GM19397 (cell line): ENCODE measurements at regions not wholly inside any gene's neighbourhood (a gene's known extent, or its start where the extent isn't known, plus 50 kb on each side); places are given as distances from the start of the nearest gene placed in this dataset.

Experiments used
- ATAC-seq: cut with Tn5 transposase; IDR thresholded peaks from one replicate; pipeline ENCODE4 v1.9.1; 2021; ENCODE audit warnings: mild to moderate bottlenecking, moderate library complexity; ENCODE audit not compliant: unreplicated experiment

DNA sequence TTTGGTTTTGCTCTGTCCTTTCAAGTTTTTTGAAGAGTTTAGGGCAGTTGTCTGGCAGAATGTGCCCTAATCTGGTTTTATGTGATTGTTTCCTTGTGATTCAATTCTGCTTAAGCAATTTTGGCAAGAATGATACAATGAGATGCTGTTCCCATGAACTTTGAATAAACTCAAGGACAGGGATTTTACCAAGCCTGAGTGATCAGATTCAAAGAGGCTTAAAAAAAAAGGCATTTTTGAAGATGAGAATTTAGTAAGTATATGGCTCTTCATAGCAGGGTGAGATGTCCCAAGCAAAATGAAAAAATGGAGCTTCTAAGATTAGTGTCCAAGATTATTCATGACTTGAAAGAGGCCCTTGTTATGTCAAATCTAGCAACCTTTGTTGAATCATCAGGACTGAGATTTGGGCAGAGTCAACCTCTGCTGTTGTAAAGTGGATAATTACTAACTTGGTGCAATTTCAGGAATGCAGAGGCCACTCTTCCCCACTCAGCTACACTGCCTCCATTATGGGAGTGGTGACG lies 180.6 kb upstream of the NUDT4 start:
- ATAC-seq, result no peak

DNA sequence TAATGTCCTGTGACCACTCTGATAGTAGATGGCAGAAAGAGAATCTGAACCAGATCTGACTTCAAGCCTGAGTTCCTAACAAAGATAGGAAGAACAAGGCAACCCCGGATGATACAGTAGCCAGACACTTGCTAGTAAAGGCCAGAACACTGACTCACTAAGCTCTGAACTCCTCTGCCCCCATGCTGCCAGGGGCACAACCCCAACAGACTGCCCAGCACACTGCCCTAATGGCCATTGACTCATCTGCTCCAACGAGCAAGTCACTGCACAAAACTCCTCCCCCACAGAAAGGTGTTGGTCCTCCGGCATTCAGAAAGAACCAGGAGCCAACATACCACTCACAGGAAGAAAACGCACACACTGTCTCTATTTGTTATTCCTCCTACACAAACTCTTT lies 179.6 kb upstream of the NUDT4 start:
- no peak for ATAC-seq

DNA sequence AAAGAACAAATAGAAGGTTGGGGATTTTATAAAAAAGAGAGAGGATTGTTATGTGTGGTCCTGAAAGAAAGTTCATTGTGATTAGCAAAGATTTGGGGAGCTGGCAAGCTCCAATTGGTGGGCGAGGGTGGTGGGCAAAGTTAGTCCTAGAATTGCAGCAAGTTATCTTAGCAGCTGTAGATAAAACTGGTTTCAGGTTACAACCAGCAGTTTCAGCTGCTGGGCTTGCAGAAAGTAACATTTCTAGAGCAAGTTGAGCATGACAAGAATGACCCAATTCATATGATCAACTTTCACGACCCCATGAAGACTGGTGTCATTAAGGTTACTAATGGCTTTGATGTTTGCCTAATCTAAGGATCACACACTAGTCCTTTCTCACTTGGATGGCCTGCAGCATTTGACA lies 177.9 kb upstream of the NUDT4 start:
- no peak for ATAC-seq

DNA sequence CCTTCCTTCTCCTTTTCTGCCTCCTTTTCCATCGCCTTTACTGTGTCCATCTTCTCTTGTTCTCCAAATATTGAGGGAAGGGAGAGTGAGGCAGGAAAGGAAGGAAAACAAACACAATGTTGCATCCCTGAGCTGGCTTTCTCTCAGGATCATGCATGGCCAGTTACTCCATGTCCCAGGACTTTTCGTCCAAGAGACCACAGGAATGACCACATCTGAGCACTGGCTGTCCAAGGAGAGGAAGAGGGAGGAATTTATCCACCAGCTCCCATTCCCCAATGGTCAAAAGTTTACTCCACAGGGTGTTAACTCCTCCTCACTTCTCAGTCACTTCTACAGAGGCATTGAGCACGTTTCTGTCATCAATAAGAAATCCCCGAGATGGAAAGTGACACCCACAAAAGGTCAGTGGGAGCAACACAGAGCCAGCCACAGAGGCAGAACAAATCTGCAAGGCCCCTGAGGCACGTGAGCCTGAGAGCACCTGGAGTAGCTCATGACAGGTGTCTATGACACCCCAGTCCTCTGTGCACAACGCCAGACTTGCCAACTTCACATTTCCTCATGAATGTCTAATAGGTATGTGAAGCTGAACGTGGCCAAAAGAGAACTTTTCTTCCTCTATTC lies 177.3 kb upstream of the NUDT4 start:
- ATAC-seq, result no peak

DNA sequence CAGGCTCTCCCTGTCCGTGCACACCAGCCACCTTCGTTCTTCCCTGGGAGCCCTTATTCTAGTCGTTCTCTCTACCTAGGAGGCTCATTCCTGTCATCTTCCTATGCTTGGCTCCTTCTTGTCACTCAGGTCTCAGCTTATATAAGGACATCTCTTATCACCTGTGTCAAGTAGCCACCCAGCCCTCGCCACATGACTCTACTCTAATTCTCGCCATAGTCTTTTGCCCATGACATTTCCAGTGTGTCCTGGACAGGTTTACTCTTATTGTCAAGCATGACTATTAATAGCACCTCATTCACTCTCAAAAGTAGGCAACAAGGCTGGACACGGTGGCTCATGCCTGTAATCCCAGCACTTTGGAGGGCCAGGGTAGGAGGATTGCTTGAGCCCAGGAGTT lies 175.7 kb upstream of the NUDT4 start:
- ATAC-seq, result no peak

DNA sequence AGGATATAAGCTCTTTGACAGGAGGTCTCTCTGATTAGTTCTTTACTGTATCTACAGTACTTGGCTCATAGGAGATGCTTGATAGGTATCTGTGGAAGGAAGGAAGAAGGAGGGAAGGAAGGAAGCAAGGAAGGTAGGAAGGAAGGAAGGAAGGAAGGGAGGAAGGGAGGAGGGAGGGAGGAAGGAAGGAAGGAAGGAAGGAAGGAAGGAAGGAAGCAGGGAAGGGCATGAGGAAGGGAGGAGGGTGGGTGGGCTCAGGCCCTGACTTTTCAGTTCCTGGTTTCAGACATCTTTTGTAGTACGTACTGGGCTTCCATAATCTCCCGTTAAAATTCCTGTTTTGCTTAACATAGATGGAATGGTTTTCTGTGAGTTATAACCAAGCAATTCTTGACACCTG lies 175.0 kb upstream of the NUDT4 start:
- ATAC-seq, result no peak

DNA sequence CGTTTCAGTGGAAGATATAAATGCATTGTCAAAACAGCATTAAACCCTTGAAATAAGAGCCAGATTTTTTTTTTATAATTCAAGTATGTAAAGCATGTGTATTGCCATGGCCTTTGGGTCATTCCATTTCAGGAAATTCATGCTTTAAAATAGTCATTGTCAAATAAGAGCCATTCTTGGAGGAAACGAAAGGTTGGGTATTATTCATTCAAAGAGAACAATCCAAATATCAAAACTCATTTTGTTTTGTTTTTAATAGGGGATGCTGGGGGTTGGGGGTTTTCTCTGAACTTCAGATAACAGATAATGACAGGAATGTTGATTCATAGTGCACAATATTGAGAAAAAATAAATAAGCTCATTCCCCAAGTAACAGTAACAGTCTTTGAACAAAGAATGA lies 174.4 kb upstream of the NUDT4 start:
- ATAC-seq, result no peak

DNA sequence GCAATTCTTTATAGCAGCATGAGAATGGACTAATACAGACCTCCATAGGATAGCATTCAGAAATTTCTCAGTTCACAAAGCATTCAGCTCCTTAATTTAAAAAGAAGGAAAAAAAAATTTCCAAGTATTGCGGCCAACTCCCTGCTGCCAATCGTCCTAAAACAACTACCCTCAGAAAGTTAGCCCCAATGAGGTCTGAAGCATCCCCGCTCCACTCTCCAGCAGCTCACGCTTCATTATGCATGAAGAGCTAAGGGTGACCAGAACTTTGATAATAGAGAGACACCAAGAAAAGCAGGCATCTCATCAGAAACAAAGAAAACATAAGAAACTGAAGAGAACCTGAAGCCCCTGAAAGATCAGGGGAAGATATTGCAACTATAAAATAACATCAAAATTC lies 172.8 kb upstream of the NUDT4 start:
- no peak for ATAC-seq

DNA sequence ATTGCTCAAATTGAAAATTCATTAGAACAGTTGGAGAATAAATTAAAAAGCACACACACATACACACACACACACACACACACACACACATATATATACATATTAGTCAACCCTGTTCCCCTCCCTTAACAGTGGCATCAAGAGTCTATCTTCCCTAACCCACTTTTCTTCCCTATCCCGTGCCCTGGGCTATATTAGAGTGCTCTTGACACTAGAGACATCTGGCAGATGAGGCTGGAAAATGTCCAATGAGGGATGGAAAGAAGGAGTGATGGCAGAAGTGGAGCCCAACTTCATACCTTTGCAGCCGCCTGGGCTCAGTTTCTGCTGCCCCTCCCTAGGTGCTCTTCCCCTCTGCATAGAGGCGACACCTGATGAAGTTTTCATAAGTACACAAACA lies 172.4 kb upstream of the NUDT4 start:
- ATAC-seq, result no peak

DNA sequence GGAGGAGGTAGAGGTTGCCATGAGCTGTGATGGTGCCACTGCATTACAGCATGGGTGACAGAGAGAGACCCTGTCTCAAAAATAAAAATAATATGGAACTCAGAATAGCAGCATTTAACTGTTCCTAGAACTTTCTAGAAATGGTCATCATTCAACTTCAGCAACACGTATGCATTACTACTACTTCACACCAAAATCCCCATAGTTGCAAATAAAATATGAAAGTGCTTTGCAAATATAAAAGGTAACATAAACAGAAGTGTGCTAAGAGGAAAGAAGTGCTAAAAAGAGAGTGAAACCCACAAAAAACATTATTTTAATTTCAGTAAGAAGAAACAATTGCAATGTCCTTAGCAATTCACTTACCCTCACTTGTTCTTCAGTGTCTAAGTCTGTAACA lies 169.7 kb upstream of the NUDT4 start:
- ATAC-seq, result no peak

DNA sequence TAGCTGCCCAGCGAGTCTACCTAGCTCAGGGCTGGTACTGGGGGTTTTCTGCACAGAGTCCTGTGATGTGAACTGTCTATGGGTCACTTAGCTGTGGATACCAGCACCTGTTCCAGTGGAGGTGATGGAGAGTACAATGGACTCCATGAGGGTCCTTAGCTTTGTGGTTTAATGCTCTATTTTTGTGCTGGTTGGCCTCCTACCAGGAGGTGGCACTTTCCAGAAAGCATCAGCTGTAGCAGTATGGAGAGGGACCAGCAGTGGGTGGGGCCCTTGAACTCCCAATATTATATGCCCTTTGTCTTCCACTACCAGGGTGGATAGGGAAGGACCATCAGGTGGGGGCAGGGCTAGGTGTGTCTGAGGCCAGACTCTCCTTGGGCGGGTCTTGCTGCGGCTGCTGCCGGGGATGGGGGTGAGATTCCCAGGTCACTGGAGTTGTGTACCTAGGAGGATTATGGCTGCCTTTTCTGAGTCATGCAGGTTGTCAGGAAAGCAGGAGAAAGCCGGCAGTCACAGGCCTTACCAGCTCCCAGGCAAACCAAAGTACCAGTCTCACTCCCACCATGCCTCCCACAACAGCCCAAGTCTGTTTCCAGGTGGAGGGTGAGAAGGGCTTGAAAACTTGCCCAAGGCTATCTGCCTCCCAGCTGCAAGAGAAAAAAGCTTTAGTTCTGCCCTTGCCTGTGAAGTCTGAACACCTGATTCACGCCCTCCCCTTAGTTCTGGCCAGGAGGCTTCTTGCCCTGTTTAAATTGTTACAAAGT lies 163.0 kb upstream of the NUDT4 start:
- ATAC-seq, result no peak

DNA sequence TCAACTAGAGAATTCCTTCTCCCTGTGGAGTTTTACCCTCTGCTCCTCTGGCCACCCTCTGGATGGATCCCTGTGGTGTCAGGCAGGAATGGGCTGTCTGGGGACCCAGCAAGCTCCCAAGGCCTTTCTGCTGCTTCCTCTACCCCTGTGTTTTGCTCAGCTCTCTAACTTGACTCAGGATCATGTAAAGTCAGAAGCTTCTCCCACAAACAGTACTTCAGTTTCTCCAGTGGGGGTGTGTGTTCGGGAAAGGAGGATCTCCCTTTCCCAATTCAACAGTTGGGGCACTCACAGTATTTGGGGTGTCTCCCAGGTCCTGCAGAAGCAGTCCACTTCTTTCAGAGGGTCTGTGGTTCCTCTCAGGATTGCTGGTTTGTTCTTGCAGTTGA lies 162.4 kb upstream of the NUDT4 start:
- no peak for ATAC-seq

DNA sequence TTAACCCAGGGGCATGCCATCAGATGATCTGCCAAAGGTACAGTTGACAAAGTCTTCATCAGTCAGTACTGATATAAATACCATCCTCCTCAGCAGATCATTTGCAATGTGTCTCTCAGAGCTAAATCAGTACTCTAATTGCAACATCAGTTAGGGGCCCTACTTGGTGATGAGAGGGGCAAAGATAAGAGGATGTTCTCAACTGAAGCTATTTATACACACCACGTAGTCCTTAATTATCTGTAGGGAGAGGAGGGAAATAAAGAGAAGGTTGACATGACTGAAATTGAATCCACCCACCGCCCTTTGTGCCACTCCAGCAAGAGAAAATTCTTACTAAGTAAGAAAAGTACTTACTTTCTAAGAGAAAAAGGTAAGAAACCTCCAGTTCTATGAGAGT lies 157.8 kb upstream of the NUDT4 start:
- no peak for ATAC-seq

DNA sequence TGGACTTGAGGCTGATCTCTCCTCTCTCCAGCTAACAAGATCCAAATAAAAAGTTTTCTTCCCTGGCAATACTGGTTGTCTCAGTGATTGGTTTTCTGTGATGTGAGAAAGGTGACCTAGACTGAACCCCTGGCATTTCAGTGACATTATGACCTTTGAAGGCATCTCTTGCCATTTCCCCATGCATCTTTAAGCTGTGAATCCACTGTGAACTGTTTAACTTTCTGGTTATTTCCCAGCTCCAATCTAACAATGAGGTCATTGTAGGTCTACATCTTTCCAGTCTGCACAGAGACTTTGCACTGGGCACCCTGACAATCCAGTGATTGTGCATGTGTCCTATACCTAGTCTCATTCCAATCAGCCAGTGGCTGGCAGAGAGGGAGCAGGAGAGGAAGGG lies 155.9 kb upstream of the NUDT4 start:
- ATAC-seq, result no peak

DNA sequence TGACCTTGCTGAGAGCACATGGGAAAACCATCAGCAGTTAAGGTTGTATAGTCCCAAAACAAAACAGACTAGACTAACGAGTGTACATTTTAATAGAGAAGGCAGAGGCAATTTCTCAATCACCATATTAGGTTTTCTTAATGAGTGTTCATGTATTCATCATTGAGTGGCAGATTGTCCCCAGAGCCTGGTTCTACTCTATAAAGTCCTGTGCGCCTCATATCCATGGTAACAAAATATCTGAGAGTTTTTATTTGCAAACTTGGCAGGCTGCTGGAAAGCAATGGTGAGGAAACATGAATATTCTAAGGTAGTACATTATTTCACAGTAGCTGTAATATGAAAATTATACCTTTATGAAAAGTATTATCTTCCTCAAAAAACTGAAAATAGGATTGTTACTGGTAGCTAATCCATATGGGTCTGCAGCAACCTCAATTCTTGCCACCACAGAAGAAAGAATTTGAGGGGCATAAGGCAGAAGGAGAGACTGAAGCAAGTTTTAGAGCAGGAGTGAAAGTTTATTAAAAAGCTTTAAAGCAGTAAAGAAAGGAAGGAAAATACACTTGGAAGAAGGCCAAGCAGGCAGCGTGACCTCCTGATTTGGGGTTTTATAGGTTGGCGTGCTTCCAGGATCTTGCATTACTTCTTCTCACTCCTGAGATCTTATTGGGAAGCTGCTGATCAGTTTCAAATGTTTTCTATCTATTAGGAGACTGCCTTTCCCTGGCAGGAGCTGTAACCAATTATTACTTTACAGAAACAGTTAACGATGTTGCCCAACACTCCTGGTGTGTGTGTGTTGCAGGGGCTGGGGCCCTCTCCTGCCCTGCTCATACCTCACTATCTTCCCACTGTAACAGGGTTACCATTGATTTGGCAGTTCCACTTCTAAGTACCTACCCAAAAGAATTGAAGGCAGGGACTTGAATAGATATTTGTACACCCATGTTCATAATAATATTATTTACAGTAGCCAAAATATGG lies 154.0 kb upstream of the NUDT4 start:
- no peak for ATAC-seq

DNA sequence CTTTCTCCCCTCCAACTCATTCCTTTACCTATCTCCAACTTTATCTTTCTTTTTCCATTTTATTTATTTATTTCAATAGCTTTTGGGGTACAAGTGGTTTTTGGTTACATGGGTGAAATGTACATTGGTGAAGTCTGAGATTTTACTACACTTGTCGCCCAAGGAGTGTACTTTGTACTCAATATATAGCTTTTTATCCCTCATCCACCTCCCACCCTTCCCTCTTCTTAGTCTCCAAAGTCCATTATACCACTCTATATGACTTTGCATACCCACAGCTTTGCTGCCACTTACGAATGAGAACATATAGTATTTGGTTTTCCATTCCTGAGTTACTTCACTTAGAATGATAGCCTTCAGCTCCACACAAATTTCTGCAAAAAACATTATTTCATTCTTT lies 152.6 kb upstream of the NUDT4 start:
- ATAC-seq, result no peak

DNA sequence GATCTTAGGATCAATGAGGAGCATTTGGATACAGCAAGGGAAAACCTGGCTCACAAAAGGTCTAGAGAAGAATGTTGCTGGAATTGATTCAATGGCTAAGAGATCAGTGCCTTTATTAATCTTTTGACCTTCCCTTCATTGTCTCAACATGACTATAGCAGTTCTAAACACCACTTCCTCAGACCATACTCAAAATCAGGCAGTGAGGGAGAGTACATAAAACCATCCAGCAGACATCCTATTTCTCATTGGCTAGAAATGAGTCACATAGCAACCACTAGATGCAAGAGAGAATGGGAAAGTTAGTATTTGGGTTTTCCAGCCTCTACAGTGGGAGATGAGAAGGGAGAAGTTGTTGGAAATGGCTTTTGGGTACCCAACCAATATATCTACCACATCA lies 151.4 kb upstream of the NUDT4 start:
- ATAC-seq, result no peak

DNA sequence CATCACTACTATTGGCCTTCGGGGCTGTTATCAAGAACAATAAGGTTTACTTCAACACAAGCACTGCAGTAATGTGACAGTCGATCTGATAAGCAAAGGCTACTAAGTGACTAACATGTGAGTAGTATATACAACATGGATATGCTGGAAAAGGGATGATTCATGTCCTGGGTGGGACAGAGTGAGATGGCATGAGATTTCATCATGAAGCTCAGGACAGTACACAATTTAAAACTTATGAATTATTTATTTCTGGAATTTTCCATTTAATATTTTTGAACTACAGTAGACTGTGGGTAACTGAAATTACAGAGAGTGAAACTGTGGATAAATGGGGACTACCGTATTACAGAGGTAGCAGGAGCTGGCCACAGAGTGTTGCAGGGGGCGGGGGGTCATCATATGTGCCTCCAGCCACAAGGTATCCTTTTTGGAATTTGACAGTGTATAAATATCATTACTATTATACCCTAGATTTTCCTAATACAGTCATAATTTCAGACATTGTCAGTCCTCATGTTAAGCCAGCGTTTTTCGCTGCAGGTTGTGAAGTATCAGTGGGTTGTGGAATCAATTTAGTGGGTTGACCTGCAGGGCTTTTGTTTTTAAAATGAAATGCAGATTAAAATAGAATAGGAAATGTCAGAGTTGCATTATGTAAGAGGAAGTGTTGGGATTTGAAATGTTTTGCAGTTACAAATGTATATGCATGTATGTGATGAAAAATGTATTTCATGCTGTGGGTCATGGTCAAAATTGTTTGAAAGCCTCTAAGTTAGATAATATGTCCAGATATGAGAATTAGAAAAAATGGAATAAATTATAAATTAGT lies 148.0 kb upstream of the NUDT4 start:
- ATAC-seq, result no peak

DNA sequence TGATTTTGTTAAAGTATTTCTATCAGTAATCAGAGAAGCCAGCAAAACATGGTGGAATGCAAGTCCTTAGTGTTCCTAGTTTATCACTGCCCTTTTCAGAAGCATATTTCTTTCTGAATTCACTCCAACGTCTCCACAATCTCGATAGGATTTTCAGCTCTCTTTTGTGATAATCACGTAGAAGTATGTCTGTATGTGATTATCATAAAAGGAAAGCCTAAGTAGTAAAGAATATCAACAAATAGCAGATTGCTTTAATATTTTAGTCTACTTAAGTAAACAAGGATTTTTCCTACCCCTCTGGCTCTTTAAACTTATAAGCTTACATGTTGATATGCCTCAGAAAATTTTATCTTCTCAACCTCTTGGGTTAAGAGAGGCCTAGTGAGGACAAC lies 147.4 kb upstream of the NUDT4 start:
- ATAC-seq, result no peak

DNA sequence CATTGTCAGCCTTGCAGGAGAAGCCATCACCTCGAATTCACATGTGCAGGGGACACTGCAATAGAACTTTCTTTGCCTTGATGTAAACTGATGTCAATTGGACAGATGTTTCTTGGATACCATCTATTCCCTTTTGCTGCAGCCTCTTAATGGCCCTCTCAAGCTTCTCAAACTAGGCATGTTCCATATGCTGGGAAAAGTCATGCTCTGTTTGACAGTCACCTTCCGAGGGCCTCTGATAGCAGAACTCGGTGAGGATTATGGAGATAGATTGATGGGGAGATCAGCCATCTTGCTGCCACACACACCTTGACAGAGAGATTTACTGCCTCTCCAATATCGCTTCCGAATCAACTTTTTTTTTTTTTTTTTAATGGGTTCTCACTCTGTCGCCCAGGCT lies 145.8 kb upstream of the NUDT4 start:
- ATAC-seq, result no peak

DNA sequence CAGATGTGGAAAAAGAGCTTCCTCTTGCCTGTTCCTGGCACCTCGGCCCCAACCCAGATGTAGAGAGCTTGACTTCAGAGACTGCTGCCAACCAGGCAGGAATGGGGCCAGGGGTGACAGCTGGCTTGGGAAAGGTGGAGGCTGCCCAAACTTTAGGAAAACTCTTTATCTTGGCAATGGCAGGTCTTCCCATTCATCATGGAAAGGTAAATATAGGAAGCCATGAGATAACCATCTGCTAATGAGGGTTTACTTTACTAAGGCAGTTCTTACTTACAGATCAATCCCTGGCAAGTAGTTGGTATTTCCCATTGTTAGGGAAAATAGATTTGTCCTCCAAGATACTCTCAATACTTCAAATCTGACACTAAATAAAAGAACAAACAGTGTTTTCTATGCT lies 143.1 kb upstream of the NUDT4 start:
- ATAC-seq, result no peak
